VCaP (cell line): ENCODE measurements at regions not wholly inside any gene's neighbourhood (a gene's known extent, or its start where the extent isn't known, plus 50 kb on each side); places are given as distances from the start of the nearest gene placed in this dataset.

Experiments
- H3K27ac ChIP-seq: fragments of 450-650 bp; 2 replicates; pipeline ENCODE4 v1.5.1; 2017
- TF ChIP-seq, protein P1 (sequence below): fragments of 450-650 bp; conservative IDR thresholded peaks from 2 replicates; pipeline ENCODE4 v1.5.1; 2017; ENCODE audit warnings: mild to moderate bottlenecking, moderate library complexity

DNA sequence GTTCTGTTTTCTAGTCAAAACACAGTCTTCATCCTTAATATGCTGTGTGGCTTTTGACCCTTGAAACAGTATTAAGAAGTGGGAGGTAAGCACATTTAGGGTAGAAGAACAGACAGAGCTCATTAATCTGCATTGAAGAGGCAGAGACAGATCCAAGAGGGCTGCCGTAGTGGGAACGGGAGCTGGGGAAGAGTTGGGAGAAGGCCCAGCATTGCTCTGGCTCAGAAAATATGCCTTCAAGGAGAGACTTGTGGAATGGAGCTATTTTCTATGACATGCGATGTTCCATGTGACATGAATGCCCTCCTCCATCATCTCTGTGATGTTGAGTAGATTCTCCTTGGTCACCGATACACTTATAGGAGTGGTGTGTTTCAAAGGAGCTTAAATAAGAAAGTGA is 273.3 kb upstream of the BOD1L1 start:
- H3K27ac ChIP-seq = no peak overlapping the region
- TF ChIP-seq, protein P1, sequence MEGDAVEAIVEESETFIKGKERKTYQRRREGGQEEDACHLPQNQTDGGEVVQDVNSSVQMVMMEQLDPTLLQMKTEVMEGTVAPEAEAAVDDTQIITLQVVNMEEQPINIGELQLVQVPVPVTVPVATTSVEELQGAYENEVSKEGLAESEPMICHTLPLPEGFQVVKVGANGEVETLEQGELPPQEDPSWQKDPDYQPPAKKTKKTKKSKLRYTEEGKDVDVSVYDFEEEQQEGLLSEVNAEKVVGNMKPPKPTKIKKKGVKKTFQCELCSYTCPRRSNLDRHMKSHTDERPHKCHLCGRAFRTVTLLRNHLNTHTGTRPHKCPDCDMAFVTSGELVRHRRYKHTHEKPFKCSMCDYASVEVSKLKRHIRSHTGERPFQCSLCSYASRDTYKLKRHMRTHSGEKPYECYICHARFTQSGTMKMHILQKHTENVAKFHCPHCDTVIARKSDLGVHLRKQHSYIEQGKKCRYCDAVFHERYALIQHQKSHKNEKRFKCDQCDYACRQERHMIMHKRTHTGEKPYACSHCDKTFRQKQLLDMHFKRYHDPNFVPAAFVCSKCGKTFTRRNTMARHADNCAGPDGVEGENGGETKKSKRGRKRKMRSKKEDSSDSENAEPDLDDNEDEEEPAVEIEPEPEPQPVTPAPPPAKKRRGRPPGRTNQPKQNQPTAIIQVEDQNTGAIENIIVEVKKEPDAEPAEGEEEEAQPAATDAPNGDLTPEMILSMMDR = no peak

DNA sequence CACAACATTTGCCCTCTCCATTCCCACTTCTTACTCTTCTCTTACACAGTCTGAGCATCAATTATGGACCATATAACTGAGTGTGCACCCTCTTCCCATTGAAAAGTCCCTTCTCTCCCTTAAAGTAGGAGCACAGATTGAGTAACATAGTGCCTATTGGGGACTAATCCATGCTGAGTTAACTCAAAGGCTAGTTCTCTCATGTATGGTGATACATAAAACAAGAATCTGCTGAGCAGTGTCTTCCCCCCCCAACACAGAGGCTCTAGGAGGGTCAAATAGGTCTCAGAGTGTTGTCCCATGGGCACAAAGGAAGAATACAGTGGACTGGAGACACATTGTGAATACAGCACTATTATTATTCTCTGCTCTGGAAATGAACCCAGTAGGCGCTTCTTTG is 274.6 kb upstream of the BOD1L1 start:
- TF ChIP-seq, protein P1 = no peak
- no peak overlapping the region for H3K27ac ChIP-seq

DNA sequence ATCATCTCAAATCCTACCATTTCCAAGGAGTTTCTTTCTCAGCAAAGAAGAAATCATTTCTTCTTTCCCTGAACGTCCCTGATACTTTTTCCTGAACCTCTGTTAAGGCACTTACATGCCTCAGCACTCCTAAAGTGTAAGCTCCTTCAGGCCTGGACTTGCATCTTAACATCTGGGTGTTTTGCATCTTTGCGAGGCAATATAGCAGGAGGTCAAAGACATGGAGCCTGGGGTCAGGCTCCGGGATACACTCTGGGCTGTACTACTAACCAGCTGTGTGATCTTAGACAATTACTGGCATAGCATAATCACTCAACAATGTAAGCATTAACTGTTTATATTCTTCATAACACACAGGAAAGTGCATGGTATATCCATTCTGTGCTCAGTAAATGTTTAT is 275.5 kb upstream of the BOD1L1 start:
- TF ChIP-seq, protein P1 = no peak
- no peak overlapping the region for H3K27ac ChIP-seq

DNA sequence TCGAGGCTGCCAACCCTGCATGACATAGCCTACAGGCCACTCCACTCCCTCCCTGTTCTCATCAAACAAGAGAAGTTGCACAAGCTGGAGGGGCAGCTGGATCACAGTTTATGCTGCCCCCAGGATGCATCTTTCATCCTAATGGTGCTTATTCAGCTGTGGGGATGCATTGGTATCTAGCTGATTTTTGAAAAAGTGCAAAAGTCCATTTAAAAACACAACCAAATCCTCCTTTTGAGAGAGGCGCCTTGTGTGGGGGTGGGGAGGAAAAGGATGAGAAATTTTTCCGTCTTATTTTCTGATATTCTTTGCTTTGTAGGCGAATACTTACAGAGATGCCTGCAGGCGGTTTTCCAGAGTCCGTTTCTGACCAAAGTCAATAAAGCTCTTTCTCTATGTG is 276.4 kb upstream of the BOD1L1 start:
- H3K27ac ChIP-seq = no peak overlapping the region
- TF ChIP-seq, protein P1 = no peak

DNA sequence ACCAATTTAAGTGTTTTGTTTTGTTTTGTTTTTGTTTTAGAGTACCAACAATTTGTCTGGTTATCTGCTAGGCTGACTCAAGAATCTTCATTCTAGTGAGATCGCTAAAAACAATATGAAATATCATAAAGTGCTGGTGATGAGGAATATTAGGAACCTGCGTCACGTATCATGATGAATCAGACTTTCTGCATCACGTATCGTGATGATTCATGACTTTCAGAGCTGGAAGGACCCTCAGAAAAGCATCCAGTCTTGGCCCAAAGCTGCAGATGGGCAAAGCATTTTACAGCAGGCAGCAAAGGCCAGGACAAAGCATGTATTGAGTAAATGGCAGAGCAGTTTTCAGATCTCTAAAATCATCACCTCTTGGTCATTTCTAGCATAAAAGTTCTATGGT is 278.0 kb upstream of the BOD1L1 start:
- no peak overlapping the region for H3K27ac ChIP-seq
- TF ChIP-seq, protein P1 = no peak

DNA sequence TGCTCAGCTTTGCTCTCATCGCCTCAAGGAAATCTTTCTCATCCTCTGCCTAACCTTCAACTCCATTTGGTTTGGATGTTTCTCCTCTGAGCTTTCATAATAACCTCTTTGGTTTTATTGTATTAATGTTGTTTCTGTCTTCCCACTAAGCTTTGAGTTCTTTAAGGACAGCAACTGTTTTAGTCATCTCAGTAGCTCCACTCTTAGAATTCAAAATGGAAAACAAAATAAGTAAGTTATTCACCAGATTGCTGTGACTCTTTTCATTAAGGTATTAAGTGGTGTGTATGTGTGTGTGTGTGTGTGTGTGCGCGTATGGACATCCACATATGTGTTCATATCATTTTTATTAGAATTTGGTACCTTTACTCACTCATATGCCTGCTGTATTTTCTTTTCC is 279.2 kb upstream of the BOD1L1 start:
- no peak overlapping the region for H3K27ac ChIP-seq
- TF ChIP-seq, protein P1 = no peak

DNA sequence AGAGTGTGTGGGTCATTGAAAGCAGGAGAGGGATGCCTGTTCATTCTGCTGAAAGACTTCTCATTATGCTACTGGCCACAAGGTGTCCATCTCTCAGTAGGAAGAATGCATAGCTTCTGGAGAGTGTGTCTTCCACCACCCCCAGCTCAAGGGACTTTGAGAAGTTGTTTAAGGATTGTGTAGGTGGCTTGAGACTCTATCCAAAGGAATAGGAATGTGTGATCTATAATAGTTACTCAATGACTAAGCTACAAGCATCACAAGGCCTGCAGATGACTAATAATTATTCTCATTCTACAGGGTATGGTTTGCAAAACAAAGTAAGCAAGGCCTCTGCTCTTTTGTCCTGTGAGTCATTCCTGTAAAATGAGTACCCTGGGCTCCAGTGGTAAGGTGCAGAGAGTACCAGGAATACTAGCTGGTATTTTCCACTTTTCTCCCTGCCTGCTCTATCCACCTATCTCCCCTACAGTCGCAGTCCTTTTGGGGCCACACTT is 279.8 kb upstream of the BOD1L1 start:
- H3K27ac ChIP-seq = no peak overlapping the region
- TF ChIP-seq, protein P1 = peak; percentile 45
